Epithelial cell of esophagus (primary cell): ENCODE measurements at regions not wholly inside any gene's neighbourhood (a gene's known extent, or its start where the extent isn't known, plus 50 kb on each side); places are given as distances from the start of the nearest gene placed in this dataset.

Experiments
- DNase-seq: peaks from one replicate; pipeline ENCODE4 v3.0.0; 2010; ENCODE audit warnings: low read depth
- H3K4me3 ChIP-seq: 2 replicates; pipeline ENCODE4 v1.5.1; 2011; ENCODE audit warnings: mild to moderate bottlenecking, low read length, control low read depth
- CTCF ChIP-seq: IDR thresholded peaks from 2 replicates; pipeline ENCODE4 v1.5.1; 2011; ENCODE audit warnings: low read depth, mild to moderate bottlenecking, low read length, control low read depth, inconsistent platforms; ENCODE audit not compliant: insufficient read depth; ENCODE audit errors: missing control alignments

DNA sequence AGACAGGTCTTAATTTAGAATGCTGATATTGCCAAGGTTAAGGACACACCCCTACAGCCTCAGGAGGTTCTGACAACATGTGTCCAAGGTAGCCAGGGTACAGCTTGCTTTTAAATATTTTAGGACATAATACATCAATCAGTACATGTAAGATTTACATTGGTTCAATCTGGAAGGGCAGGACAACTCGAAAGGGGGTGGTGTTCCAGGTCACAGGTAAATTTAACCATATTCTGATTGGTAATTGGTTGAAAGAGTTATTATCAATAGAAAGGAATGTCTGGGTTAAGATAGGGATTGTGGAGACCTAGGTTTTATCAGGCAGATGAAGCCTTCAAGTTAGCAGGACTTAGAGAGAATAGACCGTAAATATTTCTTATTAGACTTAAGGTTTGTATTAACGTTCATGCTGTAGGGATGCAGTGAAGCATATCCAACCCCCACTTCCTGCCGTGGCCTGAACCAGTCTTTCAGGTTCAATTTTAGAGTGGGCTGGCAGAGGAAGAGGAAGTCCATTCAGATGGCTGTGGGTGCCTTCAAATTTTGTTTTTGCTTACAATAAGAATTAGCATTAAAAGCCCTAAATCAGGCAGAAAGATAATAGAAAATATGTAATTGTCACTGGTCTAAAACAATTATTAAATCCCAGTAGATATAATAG lies 136.5 kb upstream of the GALNTL6 start:
- peak; percentile 1 for DNase-seq
- no peak for TF ChIP-seq CTCF
- no peak overlapping the region for H3K4me3 ChIP-seq

DNA sequence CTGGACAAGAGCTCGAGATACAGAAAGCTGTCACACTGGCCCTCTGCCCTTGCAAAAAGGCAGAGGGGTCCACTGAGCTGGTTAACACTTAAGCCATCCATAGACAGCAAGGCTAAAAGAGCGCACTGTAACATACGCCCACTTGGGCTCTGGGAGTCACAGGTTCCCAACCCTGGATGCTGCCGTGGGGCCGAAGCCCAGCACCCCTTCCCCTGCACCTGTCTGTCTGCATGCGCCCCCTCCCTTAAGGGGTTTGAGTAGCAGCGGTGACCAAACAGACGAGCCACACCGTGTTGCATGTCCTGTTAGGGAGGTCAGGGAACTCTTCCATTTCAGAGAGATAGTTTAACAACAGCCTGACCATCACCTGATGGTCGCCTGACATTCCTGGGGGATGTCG lies 138.4 kb upstream of the GALNTL6 start:
- TF ChIP-seq CTCF: no peak
- H3K4me3 ChIP-seq: no peak overlapping the region
- no peak for DNase-seq

DNA sequence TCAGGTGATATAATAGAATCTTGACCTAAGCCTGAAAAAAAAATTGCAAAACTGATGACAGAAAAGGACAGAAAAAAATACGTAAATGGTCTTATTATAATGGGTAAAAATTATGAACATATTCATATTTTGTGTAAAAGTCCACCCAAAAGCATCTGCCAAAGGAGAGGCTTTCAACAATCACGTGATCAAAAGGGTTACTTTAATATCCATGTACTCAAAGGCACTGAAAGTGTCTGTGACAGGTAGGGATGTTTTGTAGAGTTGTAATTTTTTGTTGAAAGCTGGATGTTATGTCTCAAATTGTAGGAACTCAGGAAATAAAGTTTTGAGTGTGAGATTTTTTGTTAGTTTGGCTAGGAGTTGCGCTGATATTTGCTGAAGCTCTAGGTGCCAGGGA lies 144.8 kb upstream of the GALNTL6 start:
- no peak for TF ChIP-seq CTCF

DNA sequence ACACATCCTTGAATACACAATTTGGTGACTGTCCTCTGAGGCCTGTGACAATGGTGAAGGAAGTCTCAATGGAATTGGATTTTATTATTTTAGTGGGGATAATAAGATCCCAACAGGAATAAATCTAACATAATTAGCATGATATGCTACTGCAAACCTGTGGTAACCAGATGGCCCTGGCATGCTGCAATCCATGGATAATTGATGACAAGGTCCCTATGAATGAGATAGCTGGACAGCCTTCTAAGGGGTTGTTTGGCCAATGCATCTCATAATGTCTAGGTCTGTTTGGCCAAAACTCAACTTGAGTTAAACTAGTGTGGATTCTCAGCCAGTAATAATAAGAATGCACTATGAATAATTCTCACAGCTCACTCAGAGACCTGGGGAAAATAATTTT lies 145.3 kb upstream of the GALNTL6 start:
- TF ChIP-seq CTCF: no peak
- no peak for DNase-seq
- H3K4me3 ChIP-seq: no peak overlapping the region

More for the DNA sequence above, 144.8 kb upstream of the GALNTL6 start:
- H3K4me3 ChIP-seq: no peak overlapping the region
- no peak for DNase-seq

DNA sequence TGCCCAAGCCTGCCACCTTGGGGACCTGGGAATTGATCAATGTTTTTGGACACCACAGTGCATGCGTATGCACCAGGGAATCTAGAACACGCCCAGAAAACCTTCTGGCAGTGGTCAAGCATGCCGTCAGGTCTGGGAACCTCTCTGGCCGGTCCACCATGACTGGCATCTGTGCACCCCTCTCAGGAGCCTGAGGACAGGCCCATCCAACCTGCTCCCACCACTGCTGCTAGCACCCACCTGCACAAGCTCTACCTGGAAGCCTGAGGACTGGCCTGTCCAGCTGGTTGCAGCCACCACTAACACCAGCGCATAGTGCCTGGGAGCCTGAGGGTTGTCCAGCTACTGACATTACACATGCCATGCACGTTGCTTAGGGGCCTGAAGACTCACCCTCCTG lies 162.1 kb upstream of the GALNTL6 start:
- no peak for DNase-seq
- H3K4me3 ChIP-seq: no peak overlapping the region
- TF ChIP-seq CTCF: no peak

GRCh38 chr4:171650543-171650942 lies 162.7 kb upstream of the GALNTL6 start:
- no peak for DNase-seq
- TF ChIP-seq CTCF: no peak

DNA sequence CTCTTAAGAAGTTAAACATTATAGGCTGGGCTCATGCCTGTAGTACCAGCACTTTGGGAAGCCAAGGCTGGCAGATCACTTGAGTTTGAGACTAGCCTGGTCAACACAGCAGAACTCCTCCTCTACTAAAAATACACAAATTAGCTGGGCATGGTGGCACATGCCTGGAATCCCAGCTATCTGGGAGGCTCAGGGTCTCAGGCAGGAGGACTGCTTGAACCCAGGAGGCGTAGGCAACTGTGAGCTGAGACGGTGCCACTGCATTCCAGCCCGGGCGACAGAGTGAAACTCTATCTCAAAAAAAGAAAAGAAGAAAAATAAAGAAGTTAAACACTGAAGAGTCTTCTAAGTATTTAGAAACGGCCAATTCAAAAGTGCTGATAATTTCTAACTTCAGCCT lies 164.3 kb upstream of the GALNTL6 start:
- DNase-seq: no peak
- no peak overlapping the region for H3K4me3 ChIP-seq
- TF ChIP-seq CTCF: no peak

More at GRCh38 chr4:171650543-171650942, 162.7 kb upstream of the GALNTL6 start:
- H3K4me3 ChIP-seq: no peak overlapping the region
